NCI-H2107 (cell line): ENCODE measurements at regions not wholly inside any gene's neighbourhood (a gene's known extent, or its start where the extent isn't known, plus 50 kb on each side); places are given as distances from the start of the nearest gene placed in this dataset.
"Not testable (repeated sequence)": the region's sequence is repeated elsewhere in the genome, so short reads cannot be mapped to it uniquely, and the experiment has no call there.

Experiments
- DNase-seq: peaks from one replicate; lab custom pipeline; 2025; lab: John Stamatoyannopoulos, UW

- DNase-seq, result no peak
Observed at GRCh38 chr10:36765782-36766414, 359.5 kb upstream of the ANKRD30A start.

- no peak for DNase-seq
Observed at GRCh38 chr10:36764823-36765222, 360.6 kb upstream of the ANKRD30A start.

DNA sequence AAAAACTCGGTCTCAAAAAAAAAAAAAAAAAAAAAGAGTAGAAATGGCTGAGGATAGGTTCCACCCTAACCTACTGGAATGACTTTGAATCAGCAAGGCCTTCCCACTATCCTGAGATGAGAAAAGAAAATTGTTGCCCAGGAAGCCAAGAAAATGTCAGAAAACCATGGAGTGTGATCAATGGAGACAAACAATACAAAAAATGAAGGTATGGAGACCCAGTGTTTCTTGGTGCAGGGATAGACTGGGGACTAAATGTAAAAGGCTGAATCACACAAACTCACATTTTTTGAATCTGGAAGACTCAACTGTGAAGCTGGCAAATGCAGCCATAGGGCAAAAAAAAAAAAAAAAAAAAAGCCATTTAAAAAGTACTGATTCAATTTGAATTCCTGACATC lies 364.3 kb upstream of the ANKRD30A start:
- DNase-seq, result no peak

- DNase-seq, result no peak
Observed at GRCh38 chr10:36759141-36759805, 366.1 kb upstream of the ANKRD30A start.

GRCh38 chr10:36748128-36748871 lies 377.1 kb upstream of the ANKRD30A start:
- DNase-seq, result no peak

DNA sequence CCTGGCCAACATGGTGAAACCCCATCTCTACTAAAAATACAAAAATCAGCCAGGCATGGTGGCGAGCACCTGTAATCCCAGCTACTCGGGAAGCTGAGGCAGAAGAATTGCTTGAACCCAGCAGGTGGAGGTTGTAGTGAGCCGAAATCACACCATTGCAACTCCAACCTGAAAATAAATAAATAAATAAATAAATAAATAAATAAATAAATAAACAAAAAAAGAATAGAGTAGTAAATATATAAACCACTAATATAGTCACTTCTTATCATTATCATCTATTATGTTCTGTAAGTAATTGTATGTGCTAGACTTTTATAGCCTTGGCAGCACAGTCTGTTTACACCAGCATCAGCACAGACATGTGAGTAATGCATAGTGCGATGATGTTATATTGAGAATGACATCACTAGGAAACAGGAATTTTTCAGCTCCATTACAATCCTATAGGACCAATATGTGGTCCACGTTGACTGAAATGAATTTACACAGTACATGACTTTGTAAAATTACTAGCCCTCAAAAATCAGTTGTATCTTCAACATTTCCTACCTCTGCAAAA lies 385.4 kb upstream of the ANKRD30A start:
- DNase-seq, result no peak

DNA sequence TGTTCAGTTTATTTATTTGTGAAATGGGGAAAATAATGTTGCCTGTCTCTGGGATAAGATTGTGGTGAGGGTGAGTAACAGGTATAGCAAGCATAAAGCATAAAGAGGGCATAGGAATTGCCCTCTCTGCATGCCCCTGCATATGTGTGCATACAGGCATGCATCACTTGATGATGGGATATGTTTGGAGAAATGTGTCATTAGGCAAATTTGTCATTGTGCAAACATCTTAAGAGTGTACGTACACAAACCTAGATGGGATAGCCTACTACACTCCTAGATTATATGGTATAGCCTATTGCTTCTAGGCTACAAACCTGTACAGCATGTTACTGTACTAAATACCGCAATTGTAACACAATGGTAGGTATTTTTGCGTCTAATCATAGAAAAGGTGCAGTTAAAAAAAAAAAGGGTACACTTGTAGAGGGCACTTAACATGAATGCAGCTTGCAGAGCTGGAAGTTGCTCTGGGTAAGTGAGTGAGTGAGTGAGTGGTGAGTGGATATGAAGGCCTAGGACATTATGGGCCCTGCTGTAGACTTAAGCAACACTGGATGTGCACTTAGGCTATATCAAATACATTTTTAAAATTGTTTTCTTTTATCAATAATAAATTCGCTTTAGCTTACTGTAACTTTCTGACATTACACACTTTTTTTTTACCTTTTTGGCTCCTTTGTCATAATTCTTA lies 386.5 kb upstream of the ANKRD30A start:
- DNase-seq, result no peak

GRCh38 chr10:36736311-36736710 lies 389.1 kb upstream of the ANKRD30A start:
- no peak for DNase-seq

GRCh38 chr10:36734590-36734989 lies 390.8 kb upstream of the ANKRD30A start:
- not testable (repeated sequence) for DNase-seq

DNA sequence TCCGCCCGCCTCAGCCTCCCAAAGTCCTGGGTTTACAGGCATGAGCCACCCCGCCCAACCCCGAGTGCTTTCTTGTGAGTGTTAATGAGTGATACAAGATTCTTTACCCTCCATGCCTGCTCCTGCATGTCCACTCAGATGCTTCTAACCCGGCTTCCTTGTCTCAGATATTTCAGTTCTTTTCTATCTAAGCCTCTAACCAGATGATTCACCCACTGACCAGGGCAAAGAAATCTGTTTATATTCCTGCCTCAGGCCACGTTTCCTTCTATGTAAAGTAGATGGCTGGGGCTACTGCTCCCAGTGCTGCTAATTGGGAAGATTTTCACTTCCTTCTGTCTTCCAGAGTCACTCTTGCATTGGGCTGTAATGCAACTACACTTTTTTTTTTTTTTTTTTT lies 395.1 kb upstream of the ANKRD30A start:
- no peak for DNase-seq

GRCh38 chr10:36728626-36729025 lies 396.8 kb upstream of the ANKRD30A start:
- DNase-seq, result no peak

DNA sequence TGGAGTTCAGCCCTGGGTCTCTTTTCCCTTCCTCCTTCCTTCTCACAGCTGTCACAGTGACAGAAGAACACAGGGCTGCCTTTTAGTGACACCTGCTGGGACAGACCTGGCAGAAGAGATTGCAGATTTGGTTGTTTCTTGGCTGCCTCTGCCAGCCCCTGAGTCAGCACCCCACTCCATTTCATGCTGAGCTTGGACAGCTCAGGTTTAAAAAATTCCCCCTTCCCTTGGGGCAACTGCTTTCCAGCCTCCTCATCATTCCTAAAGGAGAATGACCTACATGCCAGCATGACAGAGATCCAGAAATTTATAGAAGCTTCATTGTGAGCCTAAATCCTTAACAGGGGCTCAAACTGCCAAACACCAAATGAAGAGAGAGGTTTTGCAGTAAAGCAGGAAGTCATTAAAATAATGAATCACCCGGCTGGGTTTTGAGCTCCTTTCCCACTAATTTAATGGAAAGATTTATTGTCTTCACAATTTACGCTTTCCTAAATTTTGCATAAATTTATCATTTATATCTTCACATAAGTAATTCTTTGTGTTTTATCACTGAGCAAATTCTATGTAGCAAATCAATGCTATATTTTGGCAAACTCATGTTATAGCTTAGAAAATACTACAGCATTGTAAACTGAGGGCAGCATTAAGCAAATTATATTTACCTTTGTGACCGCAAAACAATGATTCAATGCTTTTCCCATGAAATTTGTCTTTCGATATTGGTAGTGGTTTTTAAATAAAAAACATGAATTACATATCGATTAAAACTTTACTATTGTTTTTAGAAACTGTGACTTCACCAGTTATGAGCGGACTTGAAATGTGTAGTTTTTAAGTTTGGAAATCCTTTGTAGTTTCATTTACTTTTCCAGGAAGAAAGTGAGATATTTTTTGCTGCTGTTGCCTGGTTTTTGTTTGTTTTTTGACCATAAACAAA lies 399.5 kb upstream of the ANKRD30A start:
- DNase-seq, result peak; percentile 1

GRCh38 chr10:36722777-36723176 lies 402.6 kb upstream of the ANKRD30A start:
- no peak for DNase-seq

- DNase-seq, result no peak
Observed at GRCh38 chr10:36721871-36722270, 403.5 kb upstream of the ANKRD30A start.

DNA sequence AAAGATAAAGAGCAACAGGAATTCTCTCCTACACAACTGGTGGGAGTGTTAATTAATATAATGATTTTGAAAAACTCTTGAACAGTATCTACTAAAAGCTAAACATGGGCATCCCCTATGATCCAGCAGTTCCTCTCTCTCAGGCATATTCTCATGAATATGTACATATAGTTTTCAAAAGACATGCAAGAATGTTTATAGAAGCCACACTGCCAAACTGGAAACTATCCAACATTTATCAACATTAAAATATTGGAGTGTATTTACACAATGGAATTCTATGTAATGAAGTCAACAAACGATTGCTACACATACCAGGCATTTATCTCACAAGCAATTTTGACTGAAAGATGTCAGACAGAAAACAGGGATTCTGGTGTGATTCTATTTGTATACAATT lies 404.5 kb upstream of the ANKRD30A start:
- DNase-seq, result no peak

DNA sequence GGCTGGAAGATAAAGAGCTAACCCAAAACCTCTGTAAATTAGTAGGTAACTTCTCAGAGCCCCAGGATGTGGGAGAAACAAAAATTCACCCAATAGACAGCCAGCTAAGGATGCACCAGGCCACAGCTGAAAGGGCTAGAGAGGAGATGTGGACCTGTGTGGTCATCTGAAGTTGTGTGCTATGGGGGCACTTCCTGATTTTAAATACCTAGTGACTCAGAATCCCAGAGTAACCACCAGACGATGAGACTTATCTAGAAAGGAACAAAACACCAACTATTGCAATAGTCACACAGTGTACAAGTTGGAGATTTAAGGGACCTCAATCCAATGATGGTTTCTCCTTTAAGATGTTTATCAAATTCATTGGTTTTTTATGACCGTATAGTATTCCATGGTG lies 408.3 kb upstream of the ANKRD30A start:
- DNase-seq, result no peak

GRCh38 chr10:36716291-36716690 lies 409.1 kb upstream of the ANKRD30A start:
- no peak for DNase-seq

DNA sequence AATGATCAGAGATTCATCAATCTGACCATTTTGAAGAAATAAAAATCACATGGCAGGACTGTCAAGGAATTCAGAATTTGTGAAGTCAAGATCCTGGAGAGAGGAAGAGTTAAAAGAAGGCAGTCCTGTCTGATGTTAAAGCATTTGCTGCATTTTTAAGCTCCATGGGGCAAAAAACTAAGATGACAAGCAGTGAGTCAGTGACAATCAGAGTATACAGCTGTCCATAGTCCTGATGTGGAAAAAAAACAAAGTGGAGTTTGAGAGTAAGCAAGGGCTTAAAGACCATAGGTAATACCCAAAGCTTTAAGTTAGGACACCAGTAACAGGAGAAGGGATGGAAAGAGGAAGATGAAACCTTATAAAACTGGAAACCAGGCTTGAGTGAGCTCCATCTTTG lies 412.7 kb upstream of the ANKRD30A start:
- no peak for DNase-seq

DNA sequence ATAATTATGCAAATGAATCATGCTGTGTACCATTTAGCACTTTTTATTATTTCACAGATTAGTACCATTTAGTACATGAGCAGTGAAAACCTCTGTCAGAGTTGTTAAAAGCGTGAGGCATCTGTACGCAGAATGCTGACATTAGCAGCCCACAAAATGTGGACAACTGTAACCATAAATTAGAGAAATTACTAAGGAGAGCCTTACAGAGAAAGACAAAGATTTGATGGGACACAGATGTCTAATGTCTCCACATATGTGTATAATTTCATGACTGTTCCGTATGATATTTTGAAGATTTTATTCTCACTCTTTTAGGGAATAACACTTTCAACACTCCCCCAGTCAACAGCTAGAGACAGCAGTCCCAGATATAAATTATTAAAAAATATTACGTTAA lies 414.0 kb upstream of the ANKRD30A start:
- DNase-seq, result no peak

DNA sequence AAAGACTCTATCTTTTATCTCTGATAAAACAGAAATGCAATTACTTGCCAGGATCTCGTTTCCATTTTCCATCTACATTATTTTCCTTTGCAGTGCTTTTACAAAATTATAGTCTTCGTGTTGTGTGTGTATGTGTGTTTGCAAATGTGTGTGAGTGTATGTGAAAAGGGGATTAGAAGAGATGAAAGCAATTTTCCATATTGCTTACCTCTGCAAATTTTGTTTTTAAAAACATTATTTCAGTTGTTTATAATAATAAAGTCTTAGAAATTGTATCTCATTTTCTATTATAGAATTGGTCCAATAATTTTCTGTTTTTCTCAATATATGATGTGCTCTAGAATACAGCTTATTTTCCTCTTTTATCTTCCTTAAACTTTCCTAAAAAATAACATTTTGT lies 421.3 kb upstream of the ANKRD30A start:
- DNase-seq, result no peak

DNA sequence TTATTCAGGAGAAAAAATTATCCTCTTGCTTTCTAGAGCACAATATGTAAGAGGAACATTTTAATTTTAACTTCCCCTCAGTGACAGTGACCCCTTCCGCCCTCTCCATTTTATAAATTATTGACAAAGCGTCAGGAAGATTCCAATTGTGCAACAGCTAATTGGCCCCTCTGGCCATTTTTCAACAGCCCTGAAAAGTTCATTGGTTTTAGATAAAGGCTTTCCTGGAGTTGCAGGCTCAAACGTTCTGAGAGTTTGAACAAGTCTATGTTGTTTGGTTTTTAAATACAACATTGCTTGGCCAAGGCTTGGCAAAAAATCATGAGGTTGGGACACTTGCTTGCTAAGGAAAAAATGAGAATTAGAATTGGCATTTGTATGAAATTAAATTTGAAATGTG lies 422.2 kb upstream of the ANKRD30A start:
- DNase-seq, result no peak
